GM23338 (cell line): ENCODE measurements at regions not wholly inside any gene's neighbourhood (a gene's known extent, or its start where the extent isn't known, plus 50 kb on each side); places are given as distances from the start of the nearest gene placed in this dataset.

Experiments
- EZH2 ChIP-seq: fragments of 200-600 bp; sonication (generic); IDR thresholded peaks from one replicate; pipeline ENCODE4 v1.8.0; 2017; ENCODE audit warnings: antibody characterized with exemption, mild to moderate bottlenecking, low read depth; ENCODE audit not compliant: unreplicated experiment
- POLR2AphosphoS5 ChIP-seq: IDR thresholded peaks from 2 replicates; pipeline ENCODE4 v1.6.1; 2016; ENCODE audit warnings: antibody characterized with exemption, low read depth
- TF ChIP-seq, protein P1 (sequence below), 2 experiments: fragments of 200-600 bp in 1 of 2; sonication (generic) in 1 of 2; conservative IDR thresholded peaks; 2 replicates each; pipeline versions ENCODE4 v1.5.1 to v1.6.1; 2016 to 2017; ENCODE audit warnings: antibody characterized with exemption in 2 of 2, low read depth in 2 of 2, mild to moderate bottlenecking in 2 of 2, moderate library complexity in 1 of 2

DNA sequence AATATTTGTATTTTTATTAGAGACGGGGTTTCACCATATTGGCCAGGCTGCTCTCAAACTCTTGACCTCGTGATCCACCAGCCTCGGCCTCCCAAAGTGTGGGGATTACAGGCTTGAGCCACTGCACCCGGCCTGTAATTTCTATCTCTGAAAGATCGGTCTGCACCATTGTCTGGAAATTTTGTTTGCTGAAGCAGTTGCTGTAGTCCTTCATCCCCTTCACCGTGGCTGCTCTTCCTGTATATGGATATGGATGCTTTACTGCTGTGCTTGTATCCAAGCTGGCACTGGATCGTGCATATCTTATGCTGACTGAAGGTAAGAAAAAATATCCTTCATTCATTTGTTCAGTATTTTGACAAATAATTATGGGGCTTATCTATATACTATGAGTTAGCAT is 338.4 kb upstream of the GNPDA2 start:
- TF ChIP-seq POLR2AphosphoS5 (no peak), EZH2 (no peak)
- TF ChIP-seq, protein P1, sequence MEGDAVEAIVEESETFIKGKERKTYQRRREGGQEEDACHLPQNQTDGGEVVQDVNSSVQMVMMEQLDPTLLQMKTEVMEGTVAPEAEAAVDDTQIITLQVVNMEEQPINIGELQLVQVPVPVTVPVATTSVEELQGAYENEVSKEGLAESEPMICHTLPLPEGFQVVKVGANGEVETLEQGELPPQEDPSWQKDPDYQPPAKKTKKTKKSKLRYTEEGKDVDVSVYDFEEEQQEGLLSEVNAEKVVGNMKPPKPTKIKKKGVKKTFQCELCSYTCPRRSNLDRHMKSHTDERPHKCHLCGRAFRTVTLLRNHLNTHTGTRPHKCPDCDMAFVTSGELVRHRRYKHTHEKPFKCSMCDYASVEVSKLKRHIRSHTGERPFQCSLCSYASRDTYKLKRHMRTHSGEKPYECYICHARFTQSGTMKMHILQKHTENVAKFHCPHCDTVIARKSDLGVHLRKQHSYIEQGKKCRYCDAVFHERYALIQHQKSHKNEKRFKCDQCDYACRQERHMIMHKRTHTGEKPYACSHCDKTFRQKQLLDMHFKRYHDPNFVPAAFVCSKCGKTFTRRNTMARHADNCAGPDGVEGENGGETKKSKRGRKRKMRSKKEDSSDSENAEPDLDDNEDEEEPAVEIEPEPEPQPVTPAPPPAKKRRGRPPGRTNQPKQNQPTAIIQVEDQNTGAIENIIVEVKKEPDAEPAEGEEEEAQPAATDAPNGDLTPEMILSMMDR (conservative IDR thresholded peaks at IDR 0.05; ENCODE audit: low read depth in 2 of 2): no peak
